HepG2 (cell line): ENCODE measurements at regions not wholly inside any gene's neighbourhood (a gene's known extent, or its start where the extent isn't known, plus 50 kb on each side); places are given as distances from the start of the nearest gene placed in this dataset.

Source experiments
- ATAC-seq: fragments of 200-7000 bp; cut with Tn5 transposase; 3 replicates; pipeline ENCODE4 v1.9.1; 2020; ENCODE audit warnings: mild to moderate bottlenecking, moderate library complexity
- BruUV-seq: library from RNA; stranded (reverse); fragments of 400-500 nt; replicated peaks from 2 replicates; lab custom pipeline; 2021; lab: Mats Ljungman, UMichigan
- CTCF ChIA-PET: fragments of 300-600 bp; formaldehyde crosslinking; extraction: SDS; loops from one replicate; lab custom pipeline; 2021; ENCODE audit warnings: low total read pairs, inconsistent platforms, low intra/inter-chr PET ratio; lab: Yijun Ruan, JAX
- POLR2A ChIA-PET: fragments of 350-600 bp; sonication (Branson Sonifier 250); formaldehyde crosslinking; loops from one replicate; lab custom pipeline; 2020; ENCODE audit warnings: antibody characterized with exemption, inconsistent platforms; lab: Yijun Ruan, JAX
- DNase-seq: peaks from one replicate; pipeline ENCODE4 v3.0.0-alpha.2; 2015; ENCODE audit warnings: low spot score
- FAIRE-seq: peaks from 3 replicates; lab custom pipeline; 2011; peaks lifted over from hg19 to GRCh38; lab: Jason Lieb, UNC
- H2AFZ ChIP-seq: one replicate; pipeline ENCODE4 v1.6.1; 2011; ENCODE audit warnings: low read length, inconsistent platforms
- H3K27ac ChIP-seq: fragments of 300-600 bp; 3 replicates; pipeline ENCODE4 v1.8.0; 2011; ENCODE audit warnings: mixed run types, mild to moderate bottlenecking, mixed read lengths, low read length, inconsistent platforms; ENCODE audit not compliant: insufficient read depth; ENCODE audit errors: extremely low read length
- H3K27me3 ChIP-seq, 2 experiments: fragments of 200-600 bp in 1 of 2; 2 replicates in 1 of 2; 3 replicates in 1 of 2; pipeline versions ENCODE4 v1.6.0 to v1.8.0; 2011; ENCODE audit warnings: low read length in 2 of 2, mild to moderate bottlenecking in 2 of 2, moderate library complexity in 2 of 2, inconsistent platforms in 1 of 2; ENCODE audit not compliant: insufficient read depth in 2 of 2, control insufficient read depth in 1 of 2
- H3K36me3 ChIP-seq, 2 experiments: fragments of 200-600 bp in 1 of 2; replicated peaks in 1 of 2; 2 replicates in 1 of 2; 3 replicates in 1 of 2; pipeline versions ENCODE4 v1.5.1 to v1.8.0; 2011; ENCODE audit warnings: low read length in 2 of 2, inconsistent platforms in 1 of 2; ENCODE audit not compliant: insufficient read depth in 2 of 2, control insufficient read depth in 1 of 2
- H3K4me1 ChIP-seq: 2 replicates; pipeline ENCODE4 v1.5.1; 2012; ENCODE audit warnings: low read length, inconsistent platforms; ENCODE audit not compliant: insufficient read depth
- H3K4me2 ChIP-seq: 2 replicates; pipeline ENCODE4 v1.6.0; 2011; ENCODE audit warnings: low read depth, low read length, inconsistent platforms
- H3K4me3 ChIP-seq, 3 experiments: fragments of 200-600 bp in 1 of 3; sonication (generic), shearing (Covaris generic) in 1 of 3; replicated peaks in 1 of 3; 2 replicates each; pipeline ENCODE4 v1.5.1; 2011 to 2016; ENCODE audit warnings: low read length in 3 of 3, inconsistent platforms in 2 of 3, low read depth in 2 of 3, mild to moderate bottlenecking in 2 of 3, control low read depth in 1 of 3, mixed read lengths in 1 of 3; ENCODE audit not compliant: insufficient read depth in 1 of 3
- H3K79me2 ChIP-seq: one replicate; pipeline ENCODE4 v1.6.1; 2011; ENCODE audit warnings: low read length, inconsistent platforms; ENCODE audit not compliant: insufficient read depth
- H3K9ac ChIP-seq: 2 replicates; pipeline ENCODE4 v1.6.0; 2011; ENCODE audit warnings: mild to moderate bottlenecking, low read depth, low read length, inconsistent platforms; ENCODE audit not compliant: insufficient read depth
- H3K9me3 ChIP-seq: 2 replicates; pipeline ENCODE4 v1.5.1; 2012; ENCODE audit warnings: mild to moderate bottlenecking, low read length
- H4K20me1 ChIP-seq: 2 replicates; pipeline ENCODE4 v1.6.0; 2011; ENCODE audit warnings: inconsistent platforms, mild to moderate bottlenecking, low read length, moderate library complexity; ENCODE audit not compliant: insufficient read depth
- CREB1 ChIP-seq, 2 experiments: fragments of 450-650 bp in 1 of 2; IDR thresholded peaks; 2 replicates each; pipeline ENCODE4 v1.6.1; 2016 to 2017; ENCODE audit warnings: control low read depth in 1 of 2, mild to moderate bottlenecking in 1 of 2, missing compliant biosample characterization in 1 of 2, missing genetic modification characterization in 1 of 2
- ZMAT3 ChIP-seq: sonication (generic); formaldehyde crosslinking; conservative IDR thresholded peaks from 2 replicates; pipeline ENCODE4 v1.7.0; 2021; ENCODE audit warnings: missing genetic modification reagents
- ZNF768 ChIP-seq: sonication (generic); formaldehyde crosslinking; IDR thresholded peaks from 2 replicates; pipeline ENCODE4 v1.4.0; 2020; ENCODE audit warnings: missing genetic modification reagents
- WGBS: methylation state at CpG from one replicate; pipeline ENCODE4 v1.1.6; 2017; ENCODE audit warnings: low lambda C conversion rate; 5-methylcytosine and 5-hydroxymethylcytosine counted together
- in situ Hi-C: cut with HindIII; loops from 2 replicates; pipeline ENCODE4 v1.10.0; 2017; ENCODE audit warnings: low pct_unique_long_range_greater_than_20kb; ENCODE audit not compliant: extremely low pct_ligation_motif_present
- intact Hi-C: fragments of 100-400 bp; cut with micrococcal nuclease; formaldehyde crosslinking; loops from one replicate; pipeline ENCODE4 v1.10.0; 2022; ENCODE audit not compliant: unreplicated experiment
- TF ChIP-seq, protein P1 (sequence below): sonication (generic); formaldehyde crosslinking; IDR thresholded peaks from 2 replicates; pipeline ENCODE4 v1.5.0; 2020; ENCODE audit warnings: missing genetic modification reagents, mild to moderate bottlenecking, borderline replicate concordance

DNA sequence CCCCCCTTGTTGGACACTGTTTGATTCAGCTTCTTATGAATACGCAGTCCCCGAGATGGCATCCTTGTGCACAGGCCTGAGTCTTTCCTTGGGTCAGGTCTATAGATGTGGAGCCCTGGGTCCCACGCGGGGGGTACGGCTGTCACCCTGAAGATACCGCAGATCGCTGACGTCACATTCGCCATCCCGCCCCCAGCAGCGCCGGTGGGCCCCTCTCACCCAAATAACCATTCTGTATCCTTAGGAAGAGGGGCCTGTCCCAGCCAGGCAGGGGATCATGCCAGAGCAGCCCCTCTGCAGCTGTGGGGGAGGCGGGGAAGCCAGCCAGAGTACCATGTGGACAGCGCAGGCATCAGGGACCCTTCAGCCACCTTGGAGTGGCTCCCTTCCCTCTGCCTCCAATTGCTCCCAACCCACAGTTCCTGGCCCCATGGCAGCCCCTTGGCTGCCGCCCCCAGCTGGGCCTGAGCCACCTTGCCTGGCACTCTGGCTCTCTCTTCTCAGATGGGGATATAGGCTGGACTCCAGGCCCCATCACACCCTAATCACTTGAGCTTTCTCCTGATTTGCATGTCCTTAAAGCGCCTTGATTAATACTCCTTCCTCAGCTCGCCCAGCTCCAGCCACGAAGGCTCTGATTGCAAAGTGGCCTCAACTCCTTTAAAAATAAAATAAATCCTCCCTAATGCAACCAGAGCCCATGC lies 189.8 kb downstream of the C9orf50 start:
- intact Hi-C loops: no loop called here
- Histone ChIP-seq H3K9ac (no peak overlapping the region), H3K27me3 (peaks cover 3 to 65% of the 10 kb centered on the region in 2 experiments), H3K4me3 (no peak overlapping the region), H2AFZ (no peak overlapping the region), H3K36me3 (no peaks in the 10 kb centered on the region), H3K27ac (no peak overlapping the region), H3K79me2 (no peaks in the 10 kb centered on the region), H3K9me3 (no peaks in the 10 kb centered on the region), H3K4me2 (no peak overlapping the region), H4K20me1 (no peaks in the 10 kb centered on the region), H3K4me1 (no peaks in the 10 kb centered on the region)
- in situ Hi-C loops: no loop called here
- DNase-seq (no peak), ATAC-seq (no peak), FAIRE-seq (no peak)
- 42% methylated on average over 8 of the region's 18 CpGs for WGBS
- BruUV-seq: no TSS peak
- ChIA-PET CTCF (no interaction called here), POLR2A (interaction anchor here (1.3 to 1.6 kb wide), 2 partner anchors 66 to 97 kb away, joined by 3 to 4 read pairs; no protein-coding TSS in a partner anchor)
- TF ChIP-seq CREB1 (IDR thresholded peaks at IDR 0.05): peak; percentile 85
- no peak for TF ChIP-seq CREB1 (CRISPR knock-in tag; IDR thresholded peaks at IDR 0.05)
- no peak for TF ChIP-seq ZMAT3

DNA sequence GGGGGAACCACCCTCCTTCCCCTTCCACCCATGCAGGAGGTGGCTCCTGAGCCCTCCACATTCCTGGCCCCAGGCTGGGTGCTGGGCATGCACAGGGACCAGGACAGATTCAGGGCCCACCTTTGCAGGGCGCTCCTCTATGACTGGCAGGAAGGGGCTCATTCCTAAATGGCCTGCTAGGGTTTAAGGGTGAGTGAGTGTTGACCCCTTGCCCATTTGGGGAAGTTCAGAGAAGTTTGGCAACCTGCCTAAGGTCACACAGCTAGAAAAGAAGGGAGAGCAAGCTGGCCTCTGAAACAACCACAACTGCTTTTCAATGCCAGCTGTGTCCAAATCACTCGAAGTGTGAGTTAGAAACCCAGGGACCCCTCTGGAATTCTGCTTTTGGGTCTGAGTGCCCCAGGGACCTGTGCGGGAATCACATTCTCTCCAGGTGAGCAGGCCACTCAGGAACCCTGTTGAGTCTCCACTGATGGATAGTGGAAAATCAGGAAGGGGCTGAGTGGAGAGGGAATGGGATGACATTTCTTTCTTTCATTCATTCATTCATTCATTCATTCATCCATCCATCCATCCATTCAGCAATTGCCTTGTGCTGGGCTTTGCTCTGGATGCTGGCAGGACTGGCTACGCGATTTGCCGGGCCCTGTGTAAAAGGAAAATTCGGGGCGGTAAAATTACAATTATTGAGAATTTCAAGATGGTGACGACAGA lies 191.9 kb downstream of the C9orf50 start:
- no peak for DNase-seq
- Histone ChIP-seq H3K4me3 (no peak overlapping the region), H3K4me2 (no peak overlapping the region), H3K27me3 (peaks cover 7 to 72% of the 10 kb centered on the region in 2 experiments), H2AFZ (no peak overlapping the region), H3K27ac (no peak overlapping the region), H3K79me2 (no peaks in the 10 kb centered on the region)
- CTCF ChIA-PET: no interaction called here
- TF ChIP-seq, protein P1, sequence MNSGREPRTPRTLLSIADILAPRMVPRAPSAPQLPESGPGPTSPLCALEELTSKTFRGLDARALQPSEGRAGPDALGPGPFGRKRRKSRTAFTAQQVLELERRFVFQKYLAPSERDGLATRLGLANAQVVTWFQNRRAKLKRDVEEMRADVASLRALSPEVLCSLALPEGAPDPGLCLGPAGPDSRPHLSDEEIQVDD (CRISPR knock-in tag): no peak
- peak; percentile 79 for TF ChIP-seq ZNF768 (CRISPR knock-in tag)
- TF ChIP-seq, all 625 proteins: peak for 1
- no TSS peak for BruUV-seq
- WGBS: 62% methylated on average over 7 of the region's 9 CpGs
- POLR2A ChIA-PET: interaction anchor here (0.7 kb wide), 1 partner anchor 65 kb away, joined by 3 read pairs; no protein-coding TSS in a partner anchor
- intact Hi-C loops (no loop called here), in situ Hi-C loops (no loop called here)
- Histone ChIP-seq H3K9ac (no peak overlapping the region), H4K20me1 (no peaks in the 10 kb centered on the region), H3K4me1 (no peaks in the 10 kb centered on the region), H3K36me3 (no peaks in the 10 kb centered on the region), H3K9me3 (no peaks in the 10 kb centered on the region)
- no peak for FAIRE-seq
- ATAC-seq: no peak
